K562 (cell line): ENCODE measurements at regions not wholly inside any gene's neighbourhood (a gene's known extent, or its start where the extent isn't known, plus 50 kb on each side); places are given as distances from the start of the nearest gene placed in this dataset.

Experiments
- ATAC-seq: fragments of 200-7000 bp; cut with Tn5 transposase; 3 replicates; pipeline ENCODE4 v1.9.1; 2020; ENCODE audit warnings: moderate library complexity
- BruUV-seq: library from RNA; stranded (reverse); fragments of 400-500 nt; replicated peaks from 2 replicates; lab custom pipeline; 2021; lab: Mats Ljungman, UMichigan
- CTCF ChIA-PET: fragments of 300-600 bp; formaldehyde crosslinking; extraction: SDS; loops from one replicate; lab custom pipeline; 2021; ENCODE audit warnings: low intra/inter-chr PET ratio; lab: Yijun Ruan, JAX
- POLR2A ChIA-PET: fragments of 300-600, 350-650 bp; sonication (Branson Sonifier 250); formaldehyde crosslinking; extraction: SDS; loops from one replicate; lab custom pipeline; 2021; ENCODE audit warnings: antibody characterized with exemption, inconsistent platforms; lab: Yijun Ruan, JAX
- DNase-seq, 4 experiments: peaks; one replicate each; pipeline versions ENCODE4 v3.0.0 to v3.0.0-alpha.2; 2011 to 2018; ENCODE audit warnings: low spot score in 3 of 4, mixed read lengths in 3 of 4; ENCODE audit errors: extremely low read depth in 1 of 4
- FAIRE-seq: peaks from 2 replicates; lab custom pipeline; 2011; peaks lifted over from hg19 to GRCh38; lab: Jason Lieb, UNC
- H2AFZ ChIP-seq: 2 replicates; pipeline ENCODE4 v1.6.0; 2011; ENCODE audit warnings: low read depth, low read length, control low read depth, inconsistent platforms
- H3K27ac ChIP-seq: fragments of 200-600 bp; 3 replicates; pipeline ENCODE4 v1.8.0; 2011; ENCODE audit warnings: low read depth, mild to moderate bottlenecking, control low read depth, inconsistent platforms, low read length, moderate library complexity, mixed read lengths; ENCODE audit errors: extremely low read depth
- H3K27me3 ChIP-seq, 2 experiments: fragments of 300-600 bp in 1 of 2; 2 replicates in 1 of 2; 3 replicates in 1 of 2; pipeline versions ENCODE4 v1.6.0 to v1.8.0; 2011; ENCODE audit warnings: inconsistent platforms in 2 of 2, low read length in 2 of 2, mild to moderate bottlenecking in 1 of 2, mixed read lengths in 1 of 2, moderate library complexity in 1 of 2; ENCODE audit not compliant: control insufficient read depth in 2 of 2, insufficient read depth in 2 of 2
- H3K36me3 ChIP-seq: fragments of 300-600 bp; 3 replicates; pipeline ENCODE4 v1.8.0; 2011; ENCODE audit warnings: mild to moderate bottlenecking, low read length, inconsistent platforms; ENCODE audit not compliant: control insufficient read depth, insufficient read depth
- H3K4me1 ChIP-seq, 2 experiments: fragments of 200-600 bp in 1 of 2; replicated peaks in 1 of 2; 2 replicates in 1 of 2; 3 replicates in 1 of 2; pipeline versions ENCODE4 v1.5.1 to v1.8.0; 2011; ENCODE audit warnings: inconsistent platforms in 2 of 2, low read length in 2 of 2, mild to moderate bottlenecking in 1 of 2, mixed read lengths in 1 of 2, moderate library complexity in 1 of 2; ENCODE audit not compliant: control insufficient read depth in 2 of 2, insufficient read depth in 2 of 2
- H3K4me2 ChIP-seq: 2 replicates; pipeline ENCODE4 v1.6.1; 2011; ENCODE audit warnings: low read length, control low read depth, inconsistent platforms, mixed read lengths; ENCODE audit not compliant: insufficient read depth
- H3K4me3 ChIP-seq: fragments of 200-600 bp; sonication (generic), shearing (Covaris generic); 2 replicates; pipeline ENCODE4 v1.5.1; 2016; ENCODE audit warnings: control low read depth, inconsistent platforms
- H3K79me2 ChIP-seq: fragments of 200-600 bp; 3 replicates; pipeline ENCODE4 v1.8.0; 2011; ENCODE audit warnings: low read length, inconsistent platforms; ENCODE audit not compliant: control insufficient read depth, insufficient read depth
- H3K9ac ChIP-seq, 2 experiments: 2 replicates each; pipeline versions ENCODE4 v1.6.0 to v1.6.1; 2011; ENCODE audit warnings: low read depth in 2 of 2, low read length in 2 of 2, control low read depth in 1 of 2, inconsistent platforms in 1 of 2, mild to moderate bottlenecking in 1 of 2, mixed read lengths in 1 of 2; ENCODE audit not compliant: insufficient read depth in 1 of 2
- H3K9me1 ChIP-seq: one replicate; pipeline ENCODE4 v1.6.0; 2011; ENCODE audit warnings: inconsistent platforms, mild to moderate bottlenecking, low read length, moderate library complexity; ENCODE audit not compliant: control insufficient read depth, insufficient read depth
- H3K9me3 ChIP-seq: replicated peaks from 2 replicates; pipeline ENCODE4 v1.5.1; 2011; ENCODE audit warnings: low read depth, low read length, inconsistent platforms; ENCODE audit not compliant: control insufficient read depth, insufficient read depth
- H4K20me1 ChIP-seq: replicated peaks from 2 replicates; pipeline ENCODE4 v1.6.1; 2011; ENCODE audit warnings: low read length, inconsistent platforms, mixed read lengths; ENCODE audit not compliant: control insufficient read depth, insufficient read depth
- AFF1 ChIP-seq, 2 experiments: fragments of 450-650 bp; IDR thresholded peaks; 2 replicates each; pipeline ENCODE4 v1.6.1; 2018; ENCODE audit warnings: mild to moderate bottlenecking in 2 of 2, low read depth in 1 of 2; ENCODE audit not compliant: partially characterized antibody in 2 of 2
- FOSL1 ChIP-seq: fragments of 200-800 bp; sonication (Bioruptor generic); conservative IDR thresholded peaks from 2 replicates; pipeline ENCODE4 v1.6.1; 2016; ENCODE audit warnings: missing genetic modification characterization, missing compliant biosample characterization
- HINFP ChIP-seq: fragments of 450-650 bp; conservative IDR thresholded peaks from 2 replicates; pipeline ENCODE4 v1.6.1; 2016; ENCODE audit warnings: missing genetic modification characterization, low read depth, mild to moderate bottlenecking, control low read depth, missing compliant biosample characterization
- JUN ChIP-seq, 2 experiments: sonication (generic) in 1 of 2; formaldehyde crosslinking in 1 of 2; IDR thresholded peaks; 2 replicates each; pipeline versions ENCODE4 v1.6.1 to v1.8.0; 2012 to 2022; ENCODE audit warnings: borderline replicate concordance in 2 of 2, mild to moderate bottlenecking in 2 of 2, improper control_type of control experiment in 1 of 2, low read depth in 1 of 2, low read length in 1 of 2, missing genetic modification reagents in 1 of 2
- JUND ChIP-seq, 2 experiments: IDR thresholded peaks; 2 replicates in 1 of 2; 3 replicates in 1 of 2; pipeline ENCODE4 v1.6.1; 2011; ENCODE audit warnings: borderline replicate concordance in 2 of 2, low read depth in 2 of 2, low read length in 2 of 2, improper control_type of control experiment in 1 of 2, missing biosample characterization in 1 of 2, missing genetic modification characterization in 1 of 2, missing genetic modification reagents in 1 of 2
- MLLT1 ChIP-seq, 2 experiments: fragments of 450-650 bp; IDR thresholded peaks; 2 replicates each; pipeline ENCODE4 v1.6.1; 2016
- NFIC ChIP-seq: fragments of 450-650 bp; IDR thresholded peaks from 2 replicates; pipeline ENCODE4 v1.6.1; 2017; ENCODE audit warnings: mild to moderate bottlenecking, inconsistent platforms
- WGBS: fragments of 100-300 bp; shearing (Covaris generic); methylation state at CpG from one replicate; pipeline ENCODE4 v1.1.6; 2016; ENCODE audit warnings: low coverage, mixed read lengths; ENCODE audit not compliant: insufficient coverage; ENCODE audit errors: missing lambda C conversion rate; 5-methylcytosine and 5-hydroxymethylcytosine counted together
- in situ Hi-C: fragments of 300-500 bp; cut with MboI; formaldehyde crosslinking; loops from 4 replicates; pipeline ENCODE4 v1.15.0; 2018; ENCODE audit warnings: inconsistent platforms, mixed read lengths
- intact Hi-C: fragments of 100-400 bp; cut with micrococcal nuclease; formaldehyde crosslinking; loops from 2 replicates; pipeline ENCODE4 v1.14.2; 2022
- TF ChIP-seq, protein P1 (sequence below), 2 experiments: fragments of 450-650 bp in 1 of 2; sonication (generic) in 1 of 2; formaldehyde crosslinking in 1 of 2; IDR thresholded peaks in 1 of 2; conservative IDR thresholded peaks in 1 of 2; 2 replicates each; pipeline versions ENCODE4 v1.6.1 to v1.8.1; 2016 to 2023; ENCODE audit warnings: mild to moderate bottlenecking in 2 of 2, moderate library complexity in 2 of 2, inconsistent platforms in 1 of 2, missing genetic modification reagents in 1 of 2
- TF ChIP-seq, protein P2 (sequence below): fragments of 450-650 bp; formaldehyde crosslinking; IDR thresholded peaks from 2 replicates; pipeline ENCODE4 v1.4.0; 2020; ENCODE audit warnings: mild to moderate bottlenecking, moderate library complexity

DNA sequence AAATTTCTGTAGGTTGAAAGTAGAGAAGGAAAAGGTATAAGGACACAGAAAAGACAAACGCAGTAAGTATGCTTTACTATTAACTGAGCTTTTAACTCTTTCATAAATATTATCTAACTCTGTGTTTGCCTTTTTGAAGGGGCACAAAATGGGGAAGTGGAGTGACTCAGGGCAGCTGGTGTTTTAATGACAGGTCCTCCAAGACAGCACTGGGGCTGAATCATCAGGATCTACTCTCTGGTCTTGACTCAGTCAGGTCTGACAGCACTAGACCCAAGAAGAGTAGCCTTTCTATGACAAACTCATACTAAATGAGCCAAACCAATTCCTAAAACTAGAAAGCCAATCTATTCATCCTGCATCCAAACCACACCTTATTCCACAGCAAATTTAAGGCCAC, 102.2 kb downstream of the APTX start:
- DNase-seq = peak in 1 of 4 experiments; percentile 37
- intact Hi-C loops (no loop called here), in situ Hi-C loops (no loop called here)
- Histone ChIP-seq H3K9me1 (no peaks in the 10 kb centered on the region), H3K79me2 (no peaks in the 10 kb centered on the region), H3K4me1 (no peaks in the 10 kb centered on the region; a peak in 2 of 5 replicates), H3K36me3 (no peaks in the 10 kb centered on the region), H3K4me2 (no peak overlapping the region), H2AFZ (peak overlapping the region; percentile 14; the same call in 1 of the 2 replicates), H3K27me3 (no peaks in the 10 kb centered on the region), H3K4me3 (no peak overlapping the region), H3K9ac (no peak overlapping the region), H4K20me1 (no peaks in the 10 kb centered on the region), H3K9me3 (no peaks in the 10 kb centered on the region), H3K27ac (no peak overlapping the region)
- WGBS = 0% methylated on average over 1 of the region's 1 CpG
- ATAC-seq = peak; percentile 63; the same call in 2 of the 3 replicates
- BruUV-seq = no TSS peak
- ChIA-PET CTCF (no interaction called here), POLR2A (interaction anchor here (0.9 to 1.4 kb wide), 2 partner anchors 9 to 15 kb away, joined by 3 to 4 read pairs; no protein-coding TSS in a partner anchor)
- FAIRE-seq = peak; percentile 23
- 0 out of 2 replicates have a peak, but pooled peaks have one; percentile 27 for TF ChIP-seq JUN (IDR thresholded peaks at IDR 0.05; ENCODE audit: borderline replicate concordance, low read depth, low read length)
- no peak for TF ChIP-seq JUN (CRISPR knock-in tag; IDR thresholded peaks at IDR 0.05; ENCODE audit: borderline replicate concordance)
- TF ChIP-seq HINFP (tag) = no peak
- TF ChIP-seq, protein P1, sequence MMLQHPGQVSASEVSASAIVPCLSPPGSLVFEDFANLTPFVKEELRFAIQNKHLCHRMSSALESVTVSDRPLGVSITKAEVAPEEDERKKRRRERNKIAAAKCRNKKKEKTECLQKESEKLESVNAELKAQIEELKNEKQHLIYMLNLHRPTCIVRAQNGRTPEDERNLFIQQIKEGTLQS (IDR thresholded peaks at IDR 0.05) = peak; percentile 49; the same call in 1 of the 2 replicates
- TF ChIP-seq, protein P1 (CRISPR knock-in tag; conservative IDR thresholded peaks at IDR 0.05) = no peak
- no peak for TF ChIP-seq NFIC
- 0 out of 4 replicates have a peak, but pooled peaks of 1 of the 2 experiments have one; percentile 17 for TF ChIP-seq MLLT1 (IDR thresholded peaks at IDR 0.05)
- TF ChIP-seq AFF1 (IDR thresholded peaks at IDR 0.05; ENCODE audit: low read depth in 1 of 2, partially characterized antibody in 2 of 2) = no peak
- TF ChIP-seq, protein P2, sequence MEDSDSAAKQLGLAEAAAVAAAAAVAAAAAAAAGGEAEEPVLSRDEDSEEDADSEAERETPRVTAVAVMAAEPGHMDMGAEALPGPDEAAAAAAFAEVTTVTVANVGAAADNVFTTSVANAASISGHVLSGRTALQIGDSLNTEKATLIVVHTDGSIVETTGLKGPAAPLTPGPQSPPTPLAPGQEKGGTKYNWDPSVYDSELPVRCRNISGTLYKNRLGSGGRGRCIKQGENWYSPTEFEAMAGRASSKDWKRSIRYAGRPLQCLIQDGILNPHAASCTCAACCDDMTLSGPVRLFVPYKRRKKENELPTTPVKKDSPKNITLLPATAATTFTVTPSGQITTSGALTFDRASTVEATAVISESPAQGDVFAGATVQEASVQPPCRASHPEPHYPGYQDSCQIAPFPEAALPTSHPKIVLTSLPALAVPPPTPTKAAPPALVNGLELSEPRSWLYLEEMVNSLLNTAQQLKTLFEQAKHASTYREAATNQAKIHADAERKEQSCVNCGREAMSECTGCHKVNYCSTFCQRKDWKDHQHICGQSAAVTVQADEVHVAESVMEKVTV (CRISPR knock-in tag) = no peak
- TF ChIP-seq FOSL1 (tag) = peak; percentile 88
- peak; percentile 51; the same call in 1 of the 2 replicates for TF ChIP-seq JUND (IDR thresholded peaks at IDR 0.05; ENCODE audit: borderline replicate concordance, low read depth, low read length)
- no peak; the same call in 2 of the 3 replicates for TF ChIP-seq JUND (tag; IDR thresholded peaks at IDR 0.05; ENCODE audit: borderline replicate concordance, low read depth, low read length)
